Calu3 (cell line): ENCODE measurements at regions not wholly inside any gene's neighbourhood (a gene's known extent, or its start where the extent isn't known, plus 50 kb on each side); places are given as distances from the start of the nearest gene placed in this dataset.

Experiments used
- BruUV-seq: library from RNA; stranded (reverse); fragments of 400-500 nt; replicated peaks from 2 replicates; lab custom pipeline; 2021; lab: Mats Ljungman, UMichigan
- CTCF ChIA-PET: fragments of 300-600 bp; sonication (Branson Sonifier 250); formaldehyde crosslinking; loops from one replicate; lab custom pipeline; 2022; ENCODE audit warnings: antibody characterized with exemption; lab: Charles Lee
- DNase-seq: peaks from one replicate; pipeline ENCODE4 v3.0.0; 2022
- H3K27ac Mint-ChIP-seq: one replicate; pipeline ENCODE4 v1.8.0; 2022; ENCODE audit warnings: mixed read lengths; ENCODE audit not compliant: unreplicated experiment
- H3K27me3 Mint-ChIP-seq: one replicate; pipeline ENCODE4 v1.8.0; 2022; ENCODE audit warnings: mixed read lengths; ENCODE audit not compliant: unreplicated experiment
- H3K36me3 Mint-ChIP-seq: one replicate; pipeline ENCODE4 v1.8.0; 2022; ENCODE audit warnings: mild to moderate bottlenecking, moderate library complexity, mixed read lengths; ENCODE audit not compliant: insufficient read depth, unreplicated experiment
- H3K4me1 Mint-ChIP-seq: one replicate; pipeline ENCODE4 v1.8.0; 2022; ENCODE audit warnings: mild to moderate bottlenecking, low read depth, mixed read lengths; ENCODE audit not compliant: unreplicated experiment
- H3K4me3 Mint-ChIP-seq: one replicate; pipeline ENCODE4 v1.8.0; 2022; ENCODE audit warnings: mild to moderate bottlenecking, low read depth, moderate library complexity, mixed read lengths; ENCODE audit not compliant: unreplicated experiment
- H3K9me3 Mint-ChIP-seq: one replicate; pipeline ENCODE4 v1.8.0; 2022; ENCODE audit warnings: low read depth, mixed read lengths; ENCODE audit not compliant: unreplicated experiment
- intact Hi-C: fragments of 100-400 bp; cut with micrococcal nuclease; formaldehyde crosslinking; loops from one replicate; pipeline ENCODE4 v1.10.0; 2022; ENCODE audit not compliant: unreplicated experiment
- TF ChIP-seq, protein P1 (sequence below): fragments of 200-600 bp; IDR thresholded peaks from one replicate; pipeline ENCODE4 v1.8.0; 2022; ENCODE audit warnings: antibody characterized with exemption; ENCODE audit not compliant: unreplicated experiment

DNA sequence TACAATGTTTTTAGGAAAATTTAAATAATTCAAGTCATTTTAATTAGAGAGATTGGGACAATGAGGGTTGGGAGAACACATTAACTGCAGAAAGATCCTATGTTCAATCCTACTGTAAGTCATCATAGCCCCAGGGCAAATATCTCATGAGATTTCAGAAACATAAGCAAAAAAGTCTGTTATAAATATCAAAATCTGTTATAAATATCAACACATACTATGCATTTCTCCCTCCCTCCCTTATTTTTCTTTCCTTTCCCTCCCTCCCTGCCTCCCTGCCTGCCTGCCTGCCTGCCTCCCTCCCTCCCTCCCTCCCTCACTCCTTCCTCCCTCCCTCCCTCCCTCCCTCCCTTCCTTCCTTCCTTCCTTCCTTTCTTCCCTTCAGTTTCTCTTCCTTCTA is 267.3 kb upstream of the SASH1 start:
- TF ChIP-seq, protein P1, sequence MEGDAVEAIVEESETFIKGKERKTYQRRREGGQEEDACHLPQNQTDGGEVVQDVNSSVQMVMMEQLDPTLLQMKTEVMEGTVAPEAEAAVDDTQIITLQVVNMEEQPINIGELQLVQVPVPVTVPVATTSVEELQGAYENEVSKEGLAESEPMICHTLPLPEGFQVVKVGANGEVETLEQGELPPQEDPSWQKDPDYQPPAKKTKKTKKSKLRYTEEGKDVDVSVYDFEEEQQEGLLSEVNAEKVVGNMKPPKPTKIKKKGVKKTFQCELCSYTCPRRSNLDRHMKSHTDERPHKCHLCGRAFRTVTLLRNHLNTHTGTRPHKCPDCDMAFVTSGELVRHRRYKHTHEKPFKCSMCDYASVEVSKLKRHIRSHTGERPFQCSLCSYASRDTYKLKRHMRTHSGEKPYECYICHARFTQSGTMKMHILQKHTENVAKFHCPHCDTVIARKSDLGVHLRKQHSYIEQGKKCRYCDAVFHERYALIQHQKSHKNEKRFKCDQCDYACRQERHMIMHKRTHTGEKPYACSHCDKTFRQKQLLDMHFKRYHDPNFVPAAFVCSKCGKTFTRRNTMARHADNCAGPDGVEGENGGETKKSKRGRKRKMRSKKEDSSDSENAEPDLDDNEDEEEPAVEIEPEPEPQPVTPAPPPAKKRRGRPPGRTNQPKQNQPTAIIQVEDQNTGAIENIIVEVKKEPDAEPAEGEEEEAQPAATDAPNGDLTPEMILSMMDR = no peak
- H3K4me1 Mint-ChIP-seq = no peaks in the 10 kb centered on the region
- H3K4me3 Mint-ChIP-seq = no peak overlapping the region
- H3K27ac Mint-ChIP-seq = no peak overlapping the region
- peaks cover 5% of the 10 kb centered on the region for H3K9me3 Mint-ChIP-seq
- BruUV-seq = no TSS peak
- CTCF ChIA-PET = no interaction called here
- H3K27me3 Mint-ChIP-seq = peaks cover 17% of the 10 kb centered on the region
- no peaks in the 10 kb centered on the region for H3K36me3 Mint-ChIP-seq
- intact Hi-C loops = no loop called here
- no peak for DNase-seq

DNA sequence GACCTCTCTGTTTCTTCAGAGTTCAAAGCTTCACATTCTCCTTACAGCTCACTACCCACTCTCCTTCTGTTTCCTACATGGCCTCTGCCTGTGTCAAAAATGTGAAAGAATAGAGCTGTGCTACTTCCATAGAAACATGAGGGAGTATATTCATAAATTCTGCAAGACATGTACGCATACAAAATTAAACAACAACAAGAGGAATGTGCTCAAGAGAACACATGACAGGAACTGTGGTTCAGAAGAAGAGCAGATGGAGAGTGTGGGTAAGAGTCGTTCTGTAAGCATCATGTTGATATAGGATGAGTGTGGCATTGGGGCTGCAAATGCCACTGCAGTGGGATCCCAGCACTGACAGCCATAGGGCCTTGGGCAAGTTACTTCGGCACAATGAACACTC is 266.6 kb upstream of the SASH1 start:
- no TSS peak for BruUV-seq
- peaks cover 5% of the 10 kb centered on the region for H3K9me3 Mint-ChIP-seq
- CTCF ChIA-PET = no interaction called here

DNA sequence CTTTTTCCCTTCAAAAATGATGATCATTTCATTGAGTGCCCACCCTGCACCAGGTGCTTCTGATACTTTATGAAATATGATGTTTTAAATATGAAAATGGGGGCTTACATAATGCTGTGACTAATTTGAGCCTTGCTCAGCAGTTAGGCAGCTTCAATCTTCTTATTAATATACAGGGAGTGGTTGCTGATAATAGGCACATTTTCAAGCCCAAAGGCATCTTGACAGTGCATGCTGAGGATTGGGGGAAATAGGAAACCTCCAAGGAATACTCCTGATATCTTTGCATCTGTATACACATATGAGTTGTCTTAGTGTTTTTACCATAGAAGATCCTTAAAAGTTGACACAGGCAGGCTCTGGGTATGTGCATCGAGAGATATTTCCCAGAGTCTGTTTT is 262.3 kb upstream of the SASH1 start:
- no peak for DNase-seq
- no TSS peak for BruUV-seq
- intact Hi-C loops = no loop called here
- Mint-ChIP-seq H3K9me3 (peaks cover 3% of the 10 kb centered on the region), H3K4me1 (no peaks in the 10 kb centered on the region), H3K4me3 (no peak overlapping the region), H3K36me3 (no peaks in the 10 kb centered on the region), H3K27ac (no peak overlapping the region), H3K27me3 (peaks cover 14% of the 10 kb centered on the region)
- CTCF ChIA-PET = no interaction called here
- TF ChIP-seq, protein P1 = no peak

More for the DNA sequence above, 266.6 kb upstream of the SASH1 start:
- TF ChIP-seq, protein P1 = no peak
- Mint-ChIP-seq H3K4me1 (no peaks in the 10 kb centered on the region), H3K27me3 (peaks cover 17% of the 10 kb centered on the region), H3K36me3 (no peaks in the 10 kb centered on the region), H3K4me3 (no peak overlapping the region), H3K27ac (no peak overlapping the region)
- DNase-seq = no peak
- intact Hi-C loops = no loop called here

DNA sequence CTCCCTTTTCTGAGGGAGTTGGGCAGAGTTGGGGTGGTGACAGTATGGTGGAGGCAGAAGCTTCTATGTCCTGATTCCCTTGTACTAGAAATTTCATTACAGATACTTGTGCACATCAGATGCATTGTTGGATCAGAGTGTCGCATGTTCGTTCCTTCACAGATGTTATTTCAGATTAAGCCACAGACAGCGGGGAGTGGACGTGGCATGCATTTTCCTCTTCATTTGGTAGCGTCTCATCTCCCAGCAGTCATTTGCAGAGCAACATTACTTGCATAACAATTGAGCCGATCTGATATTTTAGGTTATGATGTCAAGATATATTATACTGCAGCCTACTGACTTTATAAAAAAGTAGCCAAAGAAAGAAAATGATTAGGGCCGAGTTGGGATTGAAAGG is 261.6 kb upstream of the SASH1 start:
- no peaks in the 10 kb centered on the region for H3K4me1 Mint-ChIP-seq
- no peaks in the 10 kb centered on the region for H3K9me3 Mint-ChIP-seq
- peaks cover 6% of the 10 kb centered on the region for H3K27me3 Mint-ChIP-seq
- TF ChIP-seq, protein P1 = no peak
- DNase-seq = no peak
- CTCF ChIA-PET = no interaction called here
- no TSS peak for BruUV-seq
- no peaks in the 10 kb centered on the region for H3K36me3 Mint-ChIP-seq
- no peak overlapping the region for H3K27ac Mint-ChIP-seq
- no peak overlapping the region for H3K4me3 Mint-ChIP-seq
- intact Hi-C loops = no loop called here
